ENCODE measurements at regions not wholly inside any gene's neighbourhood (a gene's known extent, or its start where the extent isn't known, plus 50 kb on each side); places are given as distances from the start of the nearest gene placed in this dataset.
"Not testable (repeated sequence)": the region's sequence is repeated elsewhere in the genome, so short reads cannot be mapped to it uniquely, and the experiment has no call there.

- no peak for DNase-seq
These were observed 443.0 kb downstream of the GADD45G start for GRCh38 chr9:90047828-90048227.

GRCh38 chr9:90052366-90052765, 447.6 kb downstream of the GADD45G start:
- no peak for DNase-seq

- no peak for DNase-seq
These were observed 448.2 kb downstream of the GADD45G start for GRCh38 chr9:90053027-90053426.

GRCh38 chr9:90054810-90055209, 450.0 kb downstream of the GADD45G start:
- DNase-seq, result no peak

- DNase-seq, result no peak
These were observed 450.4 kb downstream of the GADD45G start for GRCh38 chr9:90055226-90055625.

- no peak for DNase-seq
These were observed 452.5 kb downstream of the GADD45G start for GRCh38 chr9:90057361-90057760.

GRCh38 chr9:90058182-90058763, 453.5 kb downstream of the GADD45G start:
- DNase-seq, result no peak

- DNase-seq, result no peak
These were observed 454.6 kb downstream of the GADD45G start for GRCh38 chr9:90059436-90059835.

GRCh38 chr9:90060256-90060655, 455.4 kb downstream of the GADD45G start:
- no peak for DNase-seq

GRCh38 chr9:90061187-90061586, 456.4 kb downstream of the GADD45G start:
- DNase-seq, result no peak

- no peak for DNase-seq
These were observed 458.2 kb downstream of the GADD45G start for GRCh38 chr9:90062982-90063381.

- DNase-seq, result no peak
These were observed 459.4 kb downstream of the GADD45G start for GRCh38 chr9:90064248-90064647.

GRCh38 chr9:90064971-90065370, 460.2 kb downstream of the GADD45G start:
- no peak for DNase-seq

- DNase-seq, result no peak
These were observed 461.0 kb downstream of the GADD45G start for GRCh38 chr9:90065851-90066250.

- DNase-seq, result no peak
These were observed 464.3 kb downstream of the GADD45G start for GRCh38 chr9:90069085-90069484.

- no peak for DNase-seq
These were observed 465.2 kb downstream of the GADD45G start for GRCh38 chr9:90070056-90070455.

- DNase-seq, result no peak
These were observed 465.7 kb downstream of the GADD45G start for GRCh38 chr9:90070469-90070868.

- DNase-seq, result no peak
These were observed 466.3 kb downstream of the GADD45G start for GRCh38 chr9:90070931-90071660.

GRCh38 chr9:90073186-90073945, 468.6 kb downstream of the GADD45G start:
- DNase-seq, result no peak

- DNase-seq, result no peak
These were observed 469.6 kb downstream of the GADD45G start for GRCh38 chr9:90074316-90074962.

- not testable (repeated sequence) for DNase-seq
These were observed 472.8 kb downstream of the GADD45G start for GRCh38 chr9:90077598-90077997.

- DNase-seq, result no peak
These were observed 474.2 kb downstream of the GADD45G start for GRCh38 chr9:90078988-90079421.

- no peak for DNase-seq
These were observed 480.8 kb downstream of the GADD45G start for GRCh38 chr9:90085633-90086032.

All from activated T-cell treated with anti-CD3 and anti-CD28 coated beads for 4 hours (primary cell).